ENCODE measurements at regions not wholly inside any gene's neighbourhood (a gene's known extent, or its start where the extent isn't known, plus 50 kb on each side); places are given as distances from the start of the nearest gene placed in this dataset.

DNA sequence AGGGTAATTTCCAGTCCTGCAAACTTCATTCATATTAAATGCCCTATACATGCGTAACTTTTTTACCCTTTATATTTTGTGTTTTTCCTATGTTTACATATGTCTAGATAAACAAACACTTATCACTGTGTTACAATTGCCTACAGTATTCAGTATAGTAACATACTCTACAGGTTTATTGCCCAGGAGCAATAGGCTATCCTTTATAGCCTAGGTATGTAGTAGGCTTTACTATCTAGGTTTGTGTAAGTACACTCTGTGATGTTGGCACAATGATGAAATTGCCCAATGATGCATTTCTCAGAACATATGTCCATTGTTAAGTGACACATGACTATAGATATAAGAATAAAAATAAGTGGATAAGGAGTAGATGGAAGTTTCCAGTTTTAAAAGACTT lies 345.5 kb upstream of the C1orf87 start:
- ChIA-PET POLR2A (no interaction called here), CTCF (no interaction called here)
- H3K27me3 ChIP-seq (ENCODE audit: control insufficient read depth, insufficient read depth, low read length) = no peaks in the 10 kb centered on the region
- H3K4me3 ChIP-seq (ENCODE audit: low read depth, low read length) = no peak overlapping the region
- no peak for TF ChIP-seq CTCF (IDR thresholded peaks at IDR 0.05; ENCODE audit: insufficient read depth, low read depth, low read length)
- H3K36me3 ChIP-seq (ENCODE audit: control insufficient read depth, insufficient read depth, low read length) = no peaks in the 10 kb centered on the region
- DNase-seq (ENCODE audit: low read depth) = no peak

- ChIA-PET CTCF (no interaction called here), POLR2A (no interaction called here)
- Histone ChIP-seq H3K27me3 (ENCODE audit: control insufficient read depth, insufficient read depth, low read length) (no peaks in the 10 kb centered on the region), H3K4me3 (ENCODE audit: low read depth, low read length) (no peak overlapping the region), H3K36me3 (ENCODE audit: control insufficient read depth, insufficient read depth, low read length) (no peaks in the 10 kb centered on the region)
- no peak for DNase-seq (ENCODE audit: low read depth)
- TF ChIP-seq CTCF (IDR thresholded peaks at IDR 0.05; ENCODE audit: insufficient read depth, low read depth, low read length) = no peak
Measured at GRCh38 chr1:60415696-60416095, 342.1 kb upstream of the C1orf87 start.

GRCh38 chr1:60413091-60413490 lies 339.5 kb upstream of the C1orf87 start:
- no peak for TF ChIP-seq CTCF (IDR thresholded peaks at IDR 0.05; ENCODE audit: insufficient read depth, low read depth, low read length)
- no peak overlapping the region for H3K4me3 ChIP-seq (ENCODE audit: low read depth, low read length)
- H3K27me3 ChIP-seq (ENCODE audit: control insufficient read depth, insufficient read depth, low read length) = no peaks in the 10 kb centered on the region
- CTCF ChIA-PET = interaction anchor here (1.3 kb wide), 1 partner anchor 10 kb away, joined by 3 read pairs; no protein-coding TSS in a partner anchor
- DNase-seq (ENCODE audit: low read depth) = no peak
- H3K36me3 ChIP-seq (ENCODE audit: control insufficient read depth, insufficient read depth, low read length) = no peaks in the 10 kb centered on the region
- POLR2A ChIA-PET = no interaction called here

GRCh38 chr1:60411591-60411990 lies 338.0 kb upstream of the C1orf87 start:
- Histone ChIP-seq H3K4me3 (ENCODE audit: low read depth, low read length) (no peak overlapping the region), H3K27me3 (ENCODE audit: control insufficient read depth, insufficient read depth, low read length) (no peaks in the 10 kb centered on the region), H3K36me3 (ENCODE audit: control insufficient read depth, insufficient read depth, low read length) (no peaks in the 10 kb centered on the region)
- CTCF ChIA-PET = no interaction called here
- no peak for TF ChIP-seq CTCF (IDR thresholded peaks at IDR 0.05; ENCODE audit: insufficient read depth, low read depth, low read length)
- DNase-seq (ENCODE audit: low read depth) = no peak
- POLR2A ChIA-PET = no interaction called here

- Histone ChIP-seq H3K36me3 (ENCODE audit: control insufficient read depth, insufficient read depth, low read length) (no peaks in the 10 kb centered on the region), H3K4me3 (ENCODE audit: low read depth, low read length) (no peak overlapping the region), H3K27me3 (ENCODE audit: control insufficient read depth, insufficient read depth, low read length) (no peaks in the 10 kb centered on the region)
- no peak for TF ChIP-seq CTCF (IDR thresholded peaks at IDR 0.05; ENCODE audit: insufficient read depth, low read depth, low read length)
- DNase-seq (ENCODE audit: low read depth) = no peak
- ChIA-PET POLR2A (interaction anchor here (0.6 kb wide), 1 partner anchor 9 kb away, joined by 3 read pairs; no protein-coding TSS in a partner anchor), CTCF (no interaction called here)
Measured at GRCh38 chr1:60402816-60403215, 329.2 kb upstream of the C1orf87 start.
